H9 (cell line): ENCODE measurements at regions not wholly inside any gene's neighbourhood (a gene's known extent, or its start where the extent isn't known, plus 50 kb on each side); places are given as distances from the start of the nearest gene placed in this dataset.

Experiments
- DNase-seq: peaks from one replicate; pipeline ENCODE4 v3.0.0-alpha.2; 2017
- H2AFZ ChIP-seq: one replicate; pipeline ENCODE4 v1.6.1; 2013; ENCODE audit warnings: mild to moderate bottlenecking, low read length, control low read depth, moderate library complexity
- H2AK5ac ChIP-seq: 2 replicates; pipeline ENCODE4 v1.6.1; 2013; ENCODE audit warnings: low read length, control low read depth, mixed read lengths; ENCODE audit not compliant: insufficient read length
- H2BK120ac ChIP-seq: one replicate; pipeline ENCODE4 v1.6.1; 2013; ENCODE audit warnings: low read depth, mild to moderate bottlenecking, low read length, control low read depth, inconsistent platforms; ENCODE audit not compliant: poor library complexity, severe bottlenecking
- H2BK12ac ChIP-seq: 2 replicates; pipeline ENCODE4 v1.6.1; 2013; ENCODE audit warnings: low read length, control low read depth, mixed read lengths, low read depth; ENCODE audit not compliant: insufficient read length
- H2BK15ac ChIP-seq: 2 replicates; pipeline ENCODE4 v1.6.1; 2013; ENCODE audit warnings: low read depth, low read length, control low read depth
- H2BK20ac ChIP-seq: one replicate; pipeline ENCODE4 v1.6.1; 2013; ENCODE audit warnings: low read depth, mild to moderate bottlenecking, low read length, control low read depth, inconsistent platforms; ENCODE audit not compliant: poor library complexity, severe bottlenecking
- H2BK5ac ChIP-seq: 2 replicates; pipeline ENCODE4 v1.6.1; 2013; ENCODE audit warnings: low read length, control low read depth, mixed read lengths; ENCODE audit not compliant: insufficient read length
- H3K14ac ChIP-seq: 2 replicates; pipeline ENCODE4 v1.6.1; 2013; ENCODE audit warnings: low read length, control low read depth; ENCODE audit not compliant: insufficient read depth
- H3K18ac ChIP-seq: 2 replicates; pipeline ENCODE4 v1.6.1; 2013; ENCODE audit warnings: low read depth, mild to moderate bottlenecking, mixed read lengths, low read length, control low read depth; ENCODE audit not compliant: insufficient read length
- H3K23ac ChIP-seq: 2 replicates; pipeline ENCODE4 v1.6.1; 2013; ENCODE audit warnings: low read length, control low read depth, mixed read lengths, low read depth; ENCODE audit not compliant: insufficient read length
- H3K23me2 ChIP-seq: 2 replicates; pipeline ENCODE4 v1.6.1; 2013; ENCODE audit warnings: low read depth, mild to moderate bottlenecking, mixed read lengths, low read length, control low read depth; ENCODE audit not compliant: insufficient read length, poor library complexity, severe bottlenecking
- H3K27ac ChIP-seq: 2 replicates; pipeline ENCODE4 v1.5.1; 2013; ENCODE audit warnings: low read length, control low read depth, mixed read lengths, low read depth; ENCODE audit not compliant: insufficient read length
- H3K27me3 ChIP-seq: 2 replicates; pipeline ENCODE4 v1.6.1; 2013; ENCODE audit warnings: low read length, control low read depth, inconsistent platforms; ENCODE audit not compliant: insufficient read depth
- H3K4ac ChIP-seq: 2 replicates; pipeline ENCODE4 v1.6.1; 2013; ENCODE audit warnings: low read depth, mild to moderate bottlenecking, control low read depth, inconsistent platforms, low read length, moderate library complexity
- H3K4me1 ChIP-seq: 2 replicates; pipeline ENCODE4 v1.6.1; 2013; ENCODE audit warnings: low read length, control low read depth, inconsistent platforms; ENCODE audit not compliant: insufficient read depth
- H3K4me2 ChIP-seq: 2 replicates; pipeline ENCODE4 v1.6.1; 2013; ENCODE audit warnings: low read length, control low read depth, mixed read lengths; ENCODE audit not compliant: insufficient read length, insufficient read depth
- H3K56ac ChIP-seq: 2 replicates; pipeline ENCODE4 v1.6.1; 2013; ENCODE audit warnings: low read depth, mild to moderate bottlenecking, mixed read lengths, low read length, control low read depth; ENCODE audit not compliant: insufficient read length
- H3K79me1 ChIP-seq: 2 replicates; pipeline ENCODE4 v1.6.1; 2013; ENCODE audit warnings: low read depth, mild to moderate bottlenecking, moderate library complexity, low read length, control low read depth, inconsistent platforms; ENCODE audit not compliant: insufficient read depth, poor library complexity, severe bottlenecking
- H3K79me2 ChIP-seq: 2 replicates; pipeline ENCODE4 v1.6.1; 2013; ENCODE audit warnings: low read length, control low read depth, inconsistent platforms; ENCODE audit not compliant: insufficient read depth
- H3K9ac ChIP-seq: 2 replicates; pipeline ENCODE4 v1.6.1; 2013; ENCODE audit warnings: low read length, control low read depth, mixed read lengths; ENCODE audit not compliant: insufficient read length; ENCODE audit errors: extremely low read depth
- H3K9me3 ChIP-seq: one replicate; pipeline ENCODE4 v1.6.1; 2013; ENCODE audit warnings: low read depth, low read length, inconsistent platforms; ENCODE audit not compliant: control insufficient read depth
- H3T11ph ChIP-seq: one replicate; pipeline ENCODE4 v1.6.1; 2013; ENCODE audit warnings: mild to moderate bottlenecking, low read length, control low read depth, inconsistent platforms
- H4K20me1 ChIP-seq: one replicate; pipeline ENCODE4 v1.6.1; 2013; ENCODE audit not compliant: control insufficient read depth, insufficient read length, insufficient read depth
- H4K5ac ChIP-seq: 2 replicates; pipeline ENCODE4 v1.6.1; 2013; ENCODE audit warnings: low read depth, mild to moderate bottlenecking, mixed read lengths, low read length, control low read depth; ENCODE audit not compliant: insufficient read length
- H4K8ac ChIP-seq: replicated peaks from 2 replicates; pipeline ENCODE4 v1.6.1; 2013; ENCODE audit warnings: low read length, control low read depth, mixed read lengths, low read depth; ENCODE audit not compliant: insufficient read length
- H4K91ac ChIP-seq: 2 replicates; pipeline ENCODE4 v1.6.1; 2013; ENCODE audit warnings: low read depth, mild to moderate bottlenecking, moderate library complexity, mixed read lengths, low read length, control low read depth; ENCODE audit not compliant: insufficient read length
- H3K27ac Mint-ChIP-seq, 3 experiments: 2 replicates in 2 of 3; 3 replicates in 1 of 3; pipeline ENCODE4 v1.8.0; 2020 to 2021; ENCODE audit warnings: mixed read lengths in 3 of 3, mild to moderate bottlenecking in 1 of 3, moderate library complexity in 1 of 3
- H3K27me3 Mint-ChIP-seq: 2 replicates; pipeline ENCODE4 v1.8.0; 2021; ENCODE audit warnings: low read depth, mild to moderate bottlenecking, moderate library complexity, mixed read lengths
- H3K36me3 Mint-ChIP-seq, 3 experiments: 2 replicates in 2 of 3; 3 replicates in 1 of 3; pipeline ENCODE4 v1.8.0; 2020 to 2021; ENCODE audit warnings: low read depth in 3 of 3, mixed read lengths in 3 of 3; ENCODE audit not compliant: insufficient read depth in 1 of 3
- H3K4me1 Mint-ChIP-seq, 2 experiments: 2 replicates each; pipeline ENCODE4 v1.8.0; 2020; ENCODE audit warnings: mixed read lengths in 2 of 2
- H3K4me3 Mint-ChIP-seq, 2 experiments: 2 replicates in 1 of 2; 3 replicates in 1 of 2; pipeline ENCODE4 v1.8.0; 2020 to 2021; ENCODE audit warnings: mild to moderate bottlenecking in 2 of 2, mixed read lengths in 2 of 2, moderate library complexity in 1 of 2
- H3K9me3 Mint-ChIP-seq, 2 experiments: 2 replicates in 1 of 2; 3 replicates in 1 of 2; pipeline ENCODE4 v1.8.0; 2020; ENCODE audit warnings: mild to moderate bottlenecking in 2 of 2, mixed read lengths in 2 of 2, moderate library complexity in 1 of 2
- WGBS: extraction: QIAGEN DNeasy Blood & Tissue Kit; methylation state at CpG from one replicate; pipeline ENCODE4 v1.1.7; 2013; ENCODE audit warnings: missing lambda C conversion rate, low lambda C conversion rate, mixed read lengths; ENCODE audit not compliant: insufficient read length; ENCODE audit errors: extremely low coverage; 5-methylcytosine and 5-hydroxymethylcytosine counted together
- TF ChIP-seq, protein P1 (sequence below): fragments of 200-600 bp; sonication (generic); conservative IDR thresholded peaks from 3 replicates; pipeline ENCODE4 v1.8.0; 2021; ENCODE audit warnings: antibody characterized with exemption, mild to moderate bottlenecking

DNA sequence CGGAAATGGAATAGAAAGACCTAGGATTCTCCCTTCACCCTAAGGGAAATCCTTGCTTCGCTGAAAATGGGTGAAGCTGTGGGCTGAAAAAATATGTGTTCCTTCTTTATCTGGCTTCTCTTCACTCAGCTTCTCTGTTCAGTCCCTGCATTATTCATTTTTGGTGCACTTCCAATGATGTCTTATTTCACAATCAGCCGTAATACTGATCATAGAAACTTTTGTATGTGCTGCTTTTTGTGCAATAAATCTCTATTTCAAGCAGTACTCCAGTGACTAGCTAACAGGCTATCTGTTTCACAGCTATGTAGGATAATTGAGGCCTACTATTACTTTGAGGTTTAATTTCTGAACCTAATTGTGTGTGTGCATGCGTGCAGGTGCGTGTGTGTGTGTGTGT lies 144.6 kb downstream of the FOXL1 start:
- Histone ChIP-seq H2BK120ac (no peak overlapping the region), H3K18ac (no peak overlapping the region), H2BK20ac (no peak overlapping the region), H2BK15ac (no peak overlapping the region), H4K91ac (no peak overlapping the region), H4K20me1 (no peaks in the 10 kb centered on the region), H3K4me2 (no peak overlapping the region), H3K14ac (no peak overlapping the region), H4K8ac (no peak overlapping the region), H2AFZ (no peak overlapping the region), H3K27ac (no peak overlapping the region), H3T11ph (no peak overlapping the region), H2AK5ac (no peak overlapping the region), H2BK12ac (no peak overlapping the region), H3K9me3 (no peaks in the 10 kb centered on the region), H3K56ac (no peak overlapping the region), H4K5ac (no peak overlapping the region), H3K4me1 (peaks cover 4% of the 10 kb centered on the region), H3K9ac (no peak overlapping the region), H3K4ac (no peak overlapping the region), H3K79me2 (no peaks in the 10 kb centered on the region), H3K23ac (no peak overlapping the region), H3K79me1 (no peaks in the 10 kb centered on the region), H3K23me2 (no peaks in the 10 kb centered on the region), H3K27me3 (no peaks in the 10 kb centered on the region), H2BK5ac (no peak overlapping the region)
- Mint-ChIP-seq H3K27ac (no peak overlapping the region), H3K27me3 (peaks cover 15% of the 10 kb centered on the region), H3K4me1 (peaks cover 18 to 25% of the 10 kb centered on the region in 2 experiments), H3K36me3 (no peaks in the 10 kb centered on the region), H3K9me3 (no peaks in the 10 kb centered on the region), H3K4me3 (no peak overlapping the region)
- DNase-seq, result no peak
- WGBS, result no CpG with 5 or more reads among the region's 5 CpGs
- TF ChIP-seq, protein P1, sequence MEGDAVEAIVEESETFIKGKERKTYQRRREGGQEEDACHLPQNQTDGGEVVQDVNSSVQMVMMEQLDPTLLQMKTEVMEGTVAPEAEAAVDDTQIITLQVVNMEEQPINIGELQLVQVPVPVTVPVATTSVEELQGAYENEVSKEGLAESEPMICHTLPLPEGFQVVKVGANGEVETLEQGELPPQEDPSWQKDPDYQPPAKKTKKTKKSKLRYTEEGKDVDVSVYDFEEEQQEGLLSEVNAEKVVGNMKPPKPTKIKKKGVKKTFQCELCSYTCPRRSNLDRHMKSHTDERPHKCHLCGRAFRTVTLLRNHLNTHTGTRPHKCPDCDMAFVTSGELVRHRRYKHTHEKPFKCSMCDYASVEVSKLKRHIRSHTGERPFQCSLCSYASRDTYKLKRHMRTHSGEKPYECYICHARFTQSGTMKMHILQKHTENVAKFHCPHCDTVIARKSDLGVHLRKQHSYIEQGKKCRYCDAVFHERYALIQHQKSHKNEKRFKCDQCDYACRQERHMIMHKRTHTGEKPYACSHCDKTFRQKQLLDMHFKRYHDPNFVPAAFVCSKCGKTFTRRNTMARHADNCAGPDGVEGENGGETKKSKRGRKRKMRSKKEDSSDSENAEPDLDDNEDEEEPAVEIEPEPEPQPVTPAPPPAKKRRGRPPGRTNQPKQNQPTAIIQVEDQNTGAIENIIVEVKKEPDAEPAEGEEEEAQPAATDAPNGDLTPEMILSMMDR, result no peak
